ENCODE measurements at regions not wholly inside any gene's neighbourhood (a gene's known extent, or its start where the extent isn't known, plus 50 kb on each side); places are given as distances from the start of the nearest gene placed in this dataset.

- TF ChIP-seq, protein P1, sequence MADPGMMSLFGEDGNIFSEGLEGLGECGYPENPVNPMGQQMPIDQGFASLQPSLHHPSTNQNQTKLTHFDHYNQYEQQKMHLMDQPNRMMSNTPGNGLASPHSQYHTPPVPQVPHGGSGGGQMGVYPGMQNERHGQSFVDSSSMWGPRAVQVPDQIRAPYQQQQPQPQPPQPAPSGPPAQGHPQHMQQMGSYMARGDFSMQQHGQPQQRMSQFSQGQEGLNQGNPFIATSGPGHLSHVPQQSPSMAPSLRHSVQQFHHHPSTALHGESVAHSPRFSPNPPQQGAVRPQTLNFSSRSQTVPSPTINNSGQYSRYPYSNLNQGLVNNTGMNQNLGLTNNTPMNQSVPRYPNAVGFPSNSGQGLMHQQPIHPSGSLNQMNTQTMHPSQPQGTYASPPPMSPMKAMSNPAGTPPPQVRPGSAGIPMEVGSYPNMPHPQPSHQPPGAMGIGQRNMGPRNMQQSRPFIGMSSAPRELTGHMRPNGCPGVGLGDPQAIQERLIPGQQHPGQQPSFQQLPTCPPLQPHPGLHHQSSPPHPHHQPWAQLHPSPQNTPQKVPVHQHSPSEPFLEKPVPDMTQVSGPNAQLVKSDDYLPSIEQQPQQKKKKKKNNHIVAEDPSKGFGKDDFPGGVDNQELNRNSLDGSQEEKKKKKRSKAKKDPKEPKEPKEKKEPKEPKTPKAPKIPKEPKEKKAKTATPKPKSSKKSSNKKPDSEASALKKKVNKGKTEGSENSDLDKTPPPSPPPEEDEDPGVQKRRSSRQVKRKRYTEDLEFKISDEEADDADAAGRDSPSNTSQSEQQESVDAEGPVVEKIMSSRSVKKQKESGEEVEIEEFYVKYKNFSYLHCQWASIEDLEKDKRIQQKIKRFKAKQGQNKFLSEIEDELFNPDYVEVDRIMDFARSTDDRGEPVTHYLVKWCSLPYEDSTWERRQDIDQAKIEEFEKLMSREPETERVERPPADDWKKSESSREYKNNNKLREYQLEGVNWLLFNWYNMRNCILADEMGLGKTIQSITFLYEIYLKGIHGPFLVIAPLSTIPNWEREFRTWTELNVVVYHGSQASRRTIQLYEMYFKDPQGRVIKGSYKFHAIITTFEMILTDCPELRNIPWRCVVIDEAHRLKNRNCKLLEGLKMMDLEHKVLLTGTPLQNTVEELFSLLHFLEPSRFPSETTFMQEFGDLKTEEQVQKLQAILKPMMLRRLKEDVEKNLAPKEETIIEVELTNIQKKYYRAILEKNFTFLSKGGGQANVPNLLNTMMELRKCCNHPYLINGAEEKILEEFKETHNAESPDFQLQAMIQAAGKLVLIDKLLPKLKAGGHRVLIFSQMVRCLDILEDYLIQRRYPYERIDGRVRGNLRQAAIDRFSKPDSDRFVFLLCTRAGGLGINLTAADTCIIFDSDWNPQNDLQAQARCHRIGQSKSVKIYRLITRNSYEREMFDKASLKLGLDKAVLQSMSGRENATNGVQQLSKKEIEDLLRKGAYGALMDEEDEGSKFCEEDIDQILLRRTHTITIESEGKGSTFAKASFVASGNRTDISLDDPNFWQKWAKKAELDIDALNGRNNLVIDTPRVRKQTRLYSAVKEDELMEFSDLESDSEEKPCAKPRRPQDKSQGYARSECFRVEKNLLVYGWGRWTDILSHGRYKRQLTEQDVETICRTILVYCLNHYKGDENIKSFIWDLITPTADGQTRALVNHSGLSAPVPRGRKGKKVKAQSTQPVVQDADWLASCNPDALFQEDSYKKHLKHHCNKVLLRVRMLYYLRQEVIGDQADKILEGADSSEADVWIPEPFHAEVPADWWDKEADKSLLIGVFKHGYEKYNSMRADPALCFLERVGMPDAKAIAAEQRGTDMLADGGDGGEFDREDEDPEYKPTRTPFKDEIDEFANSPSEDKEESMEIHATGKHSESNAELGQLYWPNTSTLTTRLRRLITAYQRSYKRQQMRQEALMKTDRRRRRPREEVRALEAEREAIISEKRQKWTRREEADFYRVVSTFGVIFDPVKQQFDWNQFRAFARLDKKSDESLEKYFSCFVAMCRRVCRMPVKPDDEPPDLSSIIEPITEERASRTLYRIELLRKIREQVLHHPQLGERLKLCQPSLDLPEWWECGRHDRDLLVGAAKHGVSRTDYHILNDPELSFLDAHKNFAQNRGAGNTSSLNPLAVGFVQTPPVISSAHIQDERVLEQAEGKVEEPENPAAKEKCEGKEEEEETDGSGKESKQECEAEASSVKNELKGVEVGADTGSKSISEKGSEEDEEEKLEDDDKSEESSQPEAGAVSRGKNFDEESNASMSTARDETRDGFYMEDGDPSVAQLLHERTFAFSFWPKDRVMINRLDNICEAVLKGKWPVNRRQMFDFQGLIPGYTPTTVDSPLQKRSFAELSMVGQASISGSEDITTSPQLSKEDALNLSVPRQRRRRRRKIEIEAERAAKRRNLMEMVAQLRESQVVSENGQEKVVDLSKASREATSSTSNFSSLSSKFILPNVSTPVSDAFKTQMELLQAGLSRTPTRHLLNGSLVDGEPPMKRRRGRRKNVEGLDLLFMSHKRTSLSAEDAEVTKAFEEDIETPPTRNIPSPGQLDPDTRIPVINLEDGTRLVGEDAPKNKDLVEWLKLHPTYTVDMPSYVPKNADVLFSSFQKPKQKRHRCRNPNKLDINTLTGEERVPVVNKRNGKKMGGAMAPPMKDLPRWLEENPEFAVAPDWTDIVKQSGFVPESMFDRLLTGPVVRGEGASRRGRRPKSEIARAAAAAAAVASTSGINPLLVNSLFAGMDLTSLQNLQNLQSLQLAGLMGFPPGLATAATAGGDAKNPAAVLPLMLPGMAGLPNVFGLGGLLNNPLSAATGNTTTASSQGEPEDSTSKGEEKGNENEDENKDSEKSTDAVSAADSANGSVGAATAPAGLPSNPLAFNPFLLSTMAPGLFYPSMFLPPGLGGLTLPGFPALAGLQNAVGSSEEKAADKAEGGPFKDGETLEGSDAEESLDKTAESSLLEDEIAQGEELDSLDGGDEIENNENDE (IDR thresholded peaks at IDR 0.05; ENCODE audit: insufficient replicate concordance, low read length) = no peak
- TF ChIP-seq, protein P2, sequence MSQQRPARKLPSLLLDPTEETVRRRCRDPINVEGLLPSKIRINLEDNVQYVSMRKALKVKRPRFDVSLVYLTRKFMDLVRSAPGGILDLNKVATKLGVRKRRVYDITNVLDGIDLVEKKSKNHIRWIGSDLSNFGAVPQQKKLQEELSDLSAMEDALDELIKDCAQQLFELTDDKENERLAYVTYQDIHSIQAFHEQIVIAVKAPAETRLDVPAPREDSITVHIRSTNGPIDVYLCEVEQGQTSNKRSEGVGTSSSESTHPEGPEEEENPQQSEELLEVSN (IDR thresholded peaks at IDR 0.05) = no peak
- no peak for TF ChIP-seq RNF2 (IDR thresholded peaks at IDR 0.05; ENCODE audit: borderline replicate concordance, low read depth, low read length, missing control alignments, poor library complexity, severe bottlenecking)
- no peak for TF ChIP-seq RXRA (IDR thresholded peaks at IDR 0.05; ENCODE audit: insufficient read depth, low read depth, low read length)
- no peak for TF ChIP-seq TCF12 (IDR thresholded peaks at IDR 0.05; ENCODE audit: low read depth, low read length)
Observed at GRCh38 chr6:25103603-25104002, 167.8 kb upstream of the RIPOR2 start (continued).

Measured in H1 (cell line).